DOHH2 (cell line): ENCODE measurements at regions not wholly inside any gene's neighbourhood (a gene's known extent, or its start where the extent isn't known, plus 50 kb on each side); places are given as distances from the start of the nearest gene placed in this dataset.

ENCODE experiments used
- H3F3A ChIP-seq: fragments of 200-600 bp; sonication (generic), shearing (Covaris generic); 2 replicates; pipeline ENCODE4 v1.6.0; 2016; ENCODE audit warnings: antibody characterized with exemption, mild to moderate bottlenecking; ENCODE audit not compliant: control insufficient read depth, insufficient read depth
- H3K27ac ChIP-seq: fragments of 200-600 bp; sonication (generic); 2 replicates; pipeline ENCODE4 v1.5.1; 2014; ENCODE audit warnings: low read depth, mild to moderate bottlenecking, low read length, moderate library complexity
- H3K27me3 ChIP-seq: fragments of 200-600 bp; sonication (generic); 2 replicates; pipeline ENCODE4 v1.6.1; 2014; ENCODE audit warnings: mild to moderate bottlenecking, low read length, mixed read lengths; ENCODE audit not compliant: control insufficient read depth
- H3K36me3 ChIP-seq: fragments of 200-600 bp; sonication (generic); 2 replicates; pipeline ENCODE4 v1.6.1; 2014; ENCODE audit warnings: mild to moderate bottlenecking, low read length, moderate library complexity, mixed read lengths; ENCODE audit not compliant: control insufficient read depth
- H3K4me1 ChIP-seq: fragments of 200-600 bp; sonication (generic); 2 replicates; pipeline ENCODE4 v1.6.1; 2014; ENCODE audit warnings: mild to moderate bottlenecking, low read length, mixed read lengths; ENCODE audit not compliant: control insufficient read depth
- H3K4me2 ChIP-seq: fragments of 200-600 bp; sonication (generic); 2 replicates; pipeline ENCODE4 v1.6.0; 2014; ENCODE audit warnings: mild to moderate bottlenecking, low read length, moderate library complexity
- H3K4me3 ChIP-seq: fragments of 200-600 bp; sonication (generic); 2 replicates; pipeline ENCODE4 v1.5.1; 2014; ENCODE audit warnings: mild to moderate bottlenecking, low read length, mixed read lengths
- H3K79me2 ChIP-seq: fragments of 200-600 bp; sonication (generic); 2 replicates; pipeline ENCODE4 v1.6.1; 2014; ENCODE audit warnings: mild to moderate bottlenecking, low read length, mixed read lengths; ENCODE audit not compliant: control insufficient read depth
- H3K9me2 ChIP-seq: fragments of 200-600 bp; sonication (generic); replicated peaks from 2 replicates; pipeline ENCODE4 v1.6.1; 2014; ENCODE audit warnings: mild to moderate bottlenecking, low read length, mixed read lengths; ENCODE audit not compliant: control insufficient read depth
- H3K9me3 ChIP-seq: fragments of 200-600 bp; sonication (generic); 2 replicates; pipeline ENCODE4 v1.6.1; 2014; ENCODE audit warnings: antibody characterized with exemption, low read length, mixed read lengths; ENCODE audit not compliant: control insufficient read depth, insufficient read depth
- H4K20me1 ChIP-seq: fragments of 200-600 bp; sonication (generic); 2 replicates; pipeline ENCODE4 v1.6.0; 2014; ENCODE audit warnings: low read depth, mild to moderate bottlenecking, antibody characterized with exemption, low read length, moderate library complexity; ENCODE audit not compliant: control insufficient read depth, insufficient read depth
- CTCF ChIP-seq: fragments of 200-600 bp; sonication (generic); IDR thresholded peaks from one replicate; pipeline ENCODE4 v1.5.1; 2014; ENCODE audit warnings: antibody characterized with exemption, mild to moderate bottlenecking, low read depth, low read length; ENCODE audit not compliant: poor library complexity, severe bottlenecking
- EZH2phosphoT487 ChIP-seq: fragments of 200-600 bp; sonication (generic); IDR thresholded peaks from 2 replicates; pipeline ENCODE4 v1.6.1; 2017; ENCODE audit warnings: borderline replicate concordance, mild to moderate bottlenecking, antibody characterized with exemption, low read length, moderate library complexity, mixed read lengths

GRCh38 chr5:164202338-164202737 lies 696.9 kb downstream of the MAT2B start:
- Histone ChIP-seq H3K79me2 (no peaks in the 10 kb centered on the region), H3K9me3 (no peaks in the 10 kb centered on the region), H3K27ac (no peak overlapping the region), H3F3A (no peaks in the 10 kb centered on the region), H4K20me1 (no peaks in the 10 kb centered on the region), H3K4me1 (no peaks in the 10 kb centered on the region), H3K9me2 (no peaks in the 10 kb centered on the region), H3K4me2 (no peak overlapping the region), H3K36me3 (no peaks in the 10 kb centered on the region), H3K27me3 (no peaks in the 10 kb centered on the region), H3K4me3 (no peak overlapping the region)
- TF ChIP-seq CTCF (no peak), EZH2phosphoT487 (no peak)

GRCh38 chr5:164203581-164204225 lies 698.3 kb downstream of the MAT2B start:
- Histone ChIP-seq H3K27ac (no peak overlapping the region), H3K4me2 (no peak overlapping the region)
- TF ChIP-seq EZH2phosphoT487, result no peak
- no peak for TF ChIP-seq CTCF

GRCh38 chr5:164204338-164204946 lies 699.0 kb downstream of the MAT2B start:
- H3K9me2 ChIP-seq, result no peaks in the 10 kb centered on the region

More at GRCh38 chr5:164203581-164204225, 698.3 kb downstream of the MAT2B start:
- Histone ChIP-seq H3K4me3 (no peak overlapping the region), H3K4me1 (no peaks in the 10 kb centered on the region), H4K20me1 (no peaks in the 10 kb centered on the region), H3K9me2 (no peaks in the 10 kb centered on the region), H3K79me2 (no peaks in the 10 kb centered on the region), H3K9me3 (no peaks in the 10 kb centered on the region), H3F3A (no peaks in the 10 kb centered on the region), H3K36me3 (no peaks in the 10 kb centered on the region), H3K27me3 (no peaks in the 10 kb centered on the region)

More at GRCh38 chr5:164204338-164204946, 699.0 kb downstream of the MAT2B start:
- Histone ChIP-seq H3K36me3 (no peaks in the 10 kb centered on the region), H3K27ac (no peak overlapping the region), H3K79me2 (no peaks in the 10 kb centered on the region), H3K9me3 (no peaks in the 10 kb centered on the region), H4K20me1 (no peaks in the 10 kb centered on the region), H3K27me3 (no peaks in the 10 kb centered on the region), H3K4me2 (no peak overlapping the region), H3K4me1 (no peaks in the 10 kb centered on the region), H3K4me3 (no peak overlapping the region), H3F3A (no peaks in the 10 kb centered on the region)
- TF ChIP-seq EZH2phosphoT487 (no peak), CTCF (no peak)
